CD8-positive, alpha-beta memory T cell (primary cell): ENCODE measurements at regions not wholly inside any gene's neighbourhood (a gene's known extent, or its start where the extent isn't known, plus 50 kb on each side); places are given as distances from the start of the nearest gene placed in this dataset.

ENCODE experiments used
- CTCF ChIA-PET: fragments of 350-600 bp; sonication (Branson Sonifier 250); formaldehyde crosslinking; loops from one replicate; lab custom pipeline; 2021; ENCODE audit warnings: antibody characterized with exemption; lab: Charles Lee
- POLR2A ChIA-PET: fragments of 350-600 bp; sonication (Branson Sonifier 250); formaldehyde crosslinking; loops from one replicate; lab custom pipeline; 2021; ENCODE audit warnings: antibody characterized with exemption; lab: Charles Lee
- DNase-seq, 5 donors: peaks; one replicate each; pipeline versions ENCODE4 v3.0.0 to v3.0.0-alpha.2; 2020 to 2022; ENCODE audit warnings: mixed read lengths in 1 of 5
- H3K27ac ChIP-seq: one replicate; pipeline ENCODE4 v1.7.0; 2013; ENCODE audit warnings: low read depth, mild to moderate bottlenecking, low read length, moderate library complexity
- H3K27me3 ChIP-seq: 2 replicates; pipeline ENCODE4 v1.7.0; 2013; ENCODE audit warnings: low read length, mild to moderate bottlenecking; ENCODE audit not compliant: insufficient read depth, poor library complexity, severe bottlenecking
- H3K36me3 ChIP-seq: 2 replicates; pipeline ENCODE4 v1.7.0; 2013; ENCODE audit warnings: mild to moderate bottlenecking, low read length, moderate library complexity; ENCODE audit not compliant: insufficient read depth
- H3K4me1 ChIP-seq: 2 replicates; pipeline ENCODE4 v1.7.0; 2013; ENCODE audit warnings: mild to moderate bottlenecking, low read length, moderate library complexity; ENCODE audit not compliant: insufficient read depth
- H3K4me3 ChIP-seq: 2 replicates; pipeline ENCODE4 v1.7.0; 2013; ENCODE audit warnings: mild to moderate bottlenecking, low read length
- H3K9me3 ChIP-seq: 2 replicates; pipeline ENCODE4 v1.7.0; 2013; ENCODE audit warnings: mild to moderate bottlenecking, low read length
- H3K27ac Mint-ChIP-seq, 8 donors: one replicate each; pipeline ENCODE4 v1.8.0; 2020 to 2021; ENCODE audit warnings: mixed read lengths in 8 of 8, mild to moderate bottlenecking in 6 of 8, inconsistent platforms in 3 of 8, moderate library complexity in 3 of 8
- H3K27me3 Mint-ChIP-seq, 2 donors: one replicate each; pipeline ENCODE4 v1.8.0; 2020 to 2021; ENCODE audit warnings: mixed read lengths in 2 of 2, mild to moderate bottlenecking in 1 of 2, moderate library complexity in 1 of 2
- H3K36me3 Mint-ChIP-seq, 3 donors: one replicate each; pipeline ENCODE4 v1.8.0; 2020 to 2021; ENCODE audit warnings: mixed read lengths in 3 of 3, inconsistent platforms in 1 of 3, mild to moderate bottlenecking in 1 of 3
- H3K4me1 Mint-ChIP-seq, 3 donors: one replicate each; pipeline ENCODE4 v1.8.0; 2020 to 2021; ENCODE audit warnings: mixed read lengths in 3 of 3, inconsistent platforms in 1 of 3, mild to moderate bottlenecking in 1 of 3
- H3K4me3 Mint-ChIP-seq, 7 donors: one replicate each; pipeline ENCODE4 v1.8.0; 2020 to 2021; ENCODE audit warnings: mixed read lengths in 7 of 7, mild to moderate bottlenecking in 6 of 7, moderate library complexity in 4 of 7, inconsistent platforms in 2 of 7
- H3K9me3 Mint-ChIP-seq, 5 donors: one replicate each; pipeline ENCODE4 v1.8.0; 2020 to 2022; ENCODE audit warnings: mixed read lengths in 5 of 5, mild to moderate bottlenecking in 3 of 5, moderate library complexity in 2 of 5, inconsistent platforms in 1 of 5

DNA sequence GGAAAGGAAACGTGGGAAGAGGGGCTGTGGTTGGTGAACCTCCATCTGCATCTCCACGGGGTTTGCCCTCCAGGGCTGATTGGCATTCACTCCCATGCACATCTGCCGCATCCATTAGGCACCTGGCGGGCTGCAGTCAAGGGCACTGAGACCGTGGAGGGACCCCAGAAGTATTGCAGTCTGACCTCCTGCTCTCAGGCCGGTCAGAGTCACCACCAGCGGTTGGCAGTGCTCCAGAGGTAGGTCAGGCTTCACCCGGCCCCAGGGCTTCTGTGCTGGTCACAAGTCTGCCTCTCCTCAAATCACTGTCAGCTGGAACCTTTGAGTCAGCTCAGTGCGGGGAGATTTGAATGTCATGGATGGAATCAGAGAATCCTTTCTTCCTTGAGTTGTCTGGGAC, 132.3 kb downstream of the PAPOLA start:
- POLR2A ChIA-PET: no interaction called here
- no peaks in the 10 kb centered on the region for H3K36me3 ChIP-seq
- H3K27me3 ChIP-seq: no peaks in the 10 kb centered on the region
- no peak for DNase-seq
- H3K4me1 ChIP-seq: no peaks in the 10 kb centered on the region
- CTCF ChIA-PET: no interaction called here
- H3K9me3 ChIP-seq: no peaks in the 10 kb centered on the region
- Mint-ChIP-seq H3K27me3 (peaks cover 0 to 3% of the 10 kb centered on the region in 2 donors), H3K9me3 (no peaks in the 10 kb centered on the region), H3K4me3 (no peak overlapping the region), H3K27ac (no peak overlapping the region), H3K4me1 (no peaks in the 10 kb centered on the region), H3K36me3 (no peaks in the 10 kb centered on the region)
- no peak overlapping the region for H3K4me3 ChIP-seq
- no peak overlapping the region for H3K27ac ChIP-seq

DNA sequence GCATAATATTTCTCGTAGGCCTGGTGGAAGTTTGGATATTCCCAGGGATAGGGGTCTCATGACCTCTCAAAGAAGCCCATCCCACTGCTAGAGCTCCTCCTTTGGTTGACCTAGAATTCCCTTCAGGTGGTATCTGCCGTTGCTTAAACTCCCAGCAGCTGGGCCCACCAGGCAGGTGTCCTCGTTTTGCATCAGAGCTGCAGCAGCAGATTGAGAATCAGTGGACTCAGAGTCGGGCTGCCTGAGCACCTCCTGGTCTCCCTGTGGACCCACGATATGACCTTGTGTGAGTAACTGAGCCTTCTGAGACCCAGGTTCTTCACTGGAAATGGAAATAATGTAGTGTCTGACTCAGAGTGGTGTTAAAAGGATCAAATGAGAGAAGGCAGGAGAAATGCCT, 132.7 kb downstream of the PAPOLA start:
- CTCF ChIA-PET: no interaction called here
- Mint-ChIP-seq H3K27ac (no peak overlapping the region), H3K27me3 (peaks cover 0 to 3% of the 10 kb centered on the region in 2 donors), H3K9me3 (no peaks in the 10 kb centered on the region), H3K4me3 (no peak overlapping the region), H3K4me1 (no peaks in the 10 kb centered on the region), H3K36me3 (no peaks in the 10 kb centered on the region)
- H3K27me3 ChIP-seq: no peaks in the 10 kb centered on the region
- H3K27ac ChIP-seq: no peak overlapping the region
- no peak for DNase-seq
- no peaks in the 10 kb centered on the region for H3K9me3 ChIP-seq
- POLR2A ChIA-PET: no interaction called here
- no peaks in the 10 kb centered on the region for H3K36me3 ChIP-seq
- H3K4me3 ChIP-seq: no peak overlapping the region
- H3K4me1 ChIP-seq: no peaks in the 10 kb centered on the region

DNA sequence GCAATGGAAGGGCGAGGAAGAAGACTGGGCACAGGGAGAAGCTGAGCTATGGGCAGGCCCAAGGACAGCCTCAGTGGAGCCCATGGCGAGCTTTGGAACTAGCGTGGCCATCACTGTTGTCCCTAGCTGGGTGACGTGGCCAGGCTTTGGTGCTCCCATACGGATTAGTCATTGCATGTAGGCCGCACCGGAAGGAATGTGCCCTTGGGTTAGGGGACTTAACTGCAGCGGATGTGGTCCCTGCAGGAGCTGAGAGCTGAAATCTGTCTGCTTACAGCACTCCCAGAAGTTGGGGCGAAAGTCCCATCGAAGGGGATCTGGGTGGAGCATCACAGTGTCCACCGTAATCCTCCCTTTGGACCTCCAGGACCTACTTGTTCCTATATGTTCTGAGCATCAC, 133.7 kb downstream of the PAPOLA start:
- no peaks in the 10 kb centered on the region for H3K9me3 ChIP-seq
- H3K9me3 Mint-ChIP-seq: no peaks in the 10 kb centered on the region
- no peaks in the 10 kb centered on the region for H3K27me3 ChIP-seq
- ChIA-PET CTCF (no interaction called here), POLR2A (no interaction called here)
- H3K36me3 ChIP-seq: no peaks in the 10 kb centered on the region
- no peak overlapping the region for H3K4me3 ChIP-seq
- no peaks in the 10 kb centered on the region for H3K4me1 ChIP-seq
- H3K4me3 Mint-ChIP-seq: no peak overlapping the region
- no peaks in the 10 kb centered on the region for H3K4me1 Mint-ChIP-seq
- DNase-seq: no peak
- no peaks in the 10 kb centered on the region for H3K36me3 Mint-ChIP-seq
- peaks cover 0 to 3% of the 10 kb centered on the region in 2 donors for H3K27me3 Mint-ChIP-seq
- H3K27ac Mint-ChIP-seq: no peak overlapping the region
- no peak overlapping the region for H3K27ac ChIP-seq

DNA sequence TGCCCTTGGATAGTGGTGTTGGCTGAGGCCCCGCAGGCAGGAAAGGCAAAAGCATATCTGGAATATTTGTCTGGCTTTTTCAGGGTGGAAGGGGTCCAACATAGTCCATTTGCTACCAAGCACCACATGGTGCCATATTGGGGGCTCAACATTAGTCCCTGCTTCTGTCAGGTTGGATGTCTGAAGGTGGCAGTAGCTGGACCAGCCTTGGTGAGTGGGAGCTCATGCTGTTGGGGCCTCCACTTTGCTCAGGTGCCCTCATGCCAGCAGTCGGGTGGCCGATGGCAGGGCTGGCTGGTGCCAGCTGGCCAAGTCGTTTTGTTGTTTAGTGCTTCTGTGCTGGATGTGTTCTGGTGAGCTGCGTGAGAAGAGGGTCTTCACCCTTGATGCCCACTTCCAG, 135.3 kb downstream of the PAPOLA start:
- Histone ChIP-seq H3K9me3 (no peaks in the 10 kb centered on the region), H3K36me3 (no peaks in the 10 kb centered on the region), H3K27me3 (no peaks in the 10 kb centered on the region), H3K4me3 (no peak overlapping the region), H3K4me1 (no peaks in the 10 kb centered on the region), H3K27ac (no peak overlapping the region)
- Mint-ChIP-seq H3K9me3 (no peaks in the 10 kb centered on the region), H3K4me1 (no peaks in the 10 kb centered on the region), H3K36me3 (no peaks in the 10 kb centered on the region), H3K27me3 (peaks cover 0 to 3% of the 10 kb centered on the region in 2 donors), H3K4me3 (no peak overlapping the region), H3K27ac (no peak overlapping the region)
- DNase-seq: no peak
- CTCF ChIA-PET: no interaction called here
- POLR2A ChIA-PET: no interaction called here

DNA sequence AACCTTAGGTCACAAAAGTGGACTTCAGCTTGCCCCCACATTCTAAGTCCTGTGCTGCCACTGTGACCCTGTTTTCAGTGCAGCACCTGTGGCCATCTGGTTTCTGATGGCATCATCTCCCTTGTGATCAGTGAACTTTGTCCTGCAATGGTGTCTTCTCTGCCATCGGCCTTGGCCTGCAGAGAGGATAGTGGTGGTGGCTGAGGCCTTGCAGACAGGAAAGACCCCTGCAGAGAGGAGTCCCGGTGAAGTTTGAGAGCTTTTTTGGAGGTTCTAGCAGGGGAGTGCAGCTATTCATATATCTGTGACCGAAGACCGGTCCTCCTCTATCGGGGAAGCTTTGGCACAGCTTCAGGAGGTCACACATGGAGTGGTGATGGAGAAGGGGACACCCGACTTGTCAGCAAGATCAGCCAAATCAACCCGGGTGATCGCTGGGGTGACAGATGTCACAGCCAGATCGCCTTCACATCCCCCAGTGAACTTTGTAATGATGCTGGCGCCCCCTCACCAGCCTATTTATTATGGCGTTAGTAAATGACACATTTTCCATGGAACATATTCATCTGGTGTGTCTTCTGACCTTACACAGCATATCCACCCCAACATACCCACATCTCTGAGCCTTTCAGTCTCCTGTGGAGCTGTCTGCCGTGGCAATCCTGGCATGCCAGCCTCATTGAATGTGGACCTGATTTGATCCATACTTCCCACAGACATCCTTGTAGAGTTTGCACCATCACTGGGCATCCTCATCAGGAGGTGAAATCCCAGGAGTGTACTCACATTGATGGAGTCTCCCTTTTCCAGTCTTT, 136.1 kb downstream of the PAPOLA start:
- Histone ChIP-seq H3K36me3 (no peaks in the 10 kb centered on the region), H3K4me3 (no peak overlapping the region), H3K27me3 (no peaks in the 10 kb centered on the region), H3K9me3 (no peaks in the 10 kb centered on the region), H3K27ac (no peak overlapping the region), H3K4me1 (no peaks in the 10 kb centered on the region)
- H3K36me3 Mint-ChIP-seq: no peaks in the 10 kb centered on the region
- peaks cover 0 to 3% of the 10 kb centered on the region in 2 donors for H3K27me3 Mint-ChIP-seq
- DNase-seq: no peak
- ChIA-PET CTCF (no interaction called here), POLR2A (no interaction called here)
- H3K9me3 Mint-ChIP-seq: no peaks in the 10 kb centered on the region
- no peaks in the 10 kb centered on the region for H3K4me1 Mint-ChIP-seq
- H3K4me3 Mint-ChIP-seq: no peak overlapping the region
- no peak overlapping the region for H3K27ac Mint-ChIP-seq

DNA sequence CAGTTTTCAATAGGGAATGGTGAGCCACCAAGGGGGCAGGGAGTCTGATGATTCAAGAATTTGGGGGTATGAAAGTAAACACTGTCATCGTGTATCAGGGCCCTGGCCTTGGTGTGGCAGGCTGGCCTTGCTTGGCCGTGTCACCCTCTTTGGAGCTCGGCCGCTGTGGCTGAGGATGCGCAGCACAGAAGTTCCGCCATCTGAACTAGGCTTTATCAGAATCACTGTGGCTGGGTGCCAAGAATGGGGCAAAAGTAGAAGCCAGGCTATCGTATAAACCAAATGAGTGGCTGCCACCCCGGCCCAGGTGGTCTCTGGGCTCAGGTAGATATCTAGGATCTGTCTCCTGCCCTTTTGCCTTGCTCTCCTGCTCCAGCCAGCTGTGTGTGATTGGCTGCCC, 137.4 kb downstream of the PAPOLA start:
- Histone ChIP-seq H3K4me1 (no peaks in the 10 kb centered on the region), H3K4me3 (no peak overlapping the region), H3K36me3 (no peaks in the 10 kb centered on the region), H3K27ac (no peak overlapping the region), H3K27me3 (no peaks in the 10 kb centered on the region), H3K9me3 (no peaks in the 10 kb centered on the region)
- Mint-ChIP-seq H3K27me3 (peaks cover 0 to 3% of the 10 kb centered on the region in 2 donors), H3K4me1 (no peaks in the 10 kb centered on the region), H3K9me3 (no peaks in the 10 kb centered on the region), H3K36me3 (no peaks in the 10 kb centered on the region), H3K4me3 (no peak overlapping the region), H3K27ac (no peak overlapping the region)
- no peak for DNase-seq
- POLR2A ChIA-PET: no interaction called here
- CTCF ChIA-PET: no interaction called here

- H3K27me3 Mint-ChIP-seq: peaks cover 23 to 33% of the 10 kb centered on the region in 2 donors
- peaks cover 0 to 9% (median 0%) of the 10 kb centered on the region in 3 donors for H3K36me3 Mint-ChIP-seq
- H3K27ac Mint-ChIP-seq: no peak overlapping the region
- ChIA-PET POLR2A (no interaction called here), CTCF (no interaction called here)
- Histone ChIP-seq H3K4me3 (no peak overlapping the region), H3K4me1 (no peaks in the 10 kb centered on the region), H3K9me3 (no peaks in the 10 kb centered on the region), H3K27ac (no peak overlapping the region), H3K27me3 (peaks cover 3% of the 10 kb centered on the region), H3K36me3 (no peaks in the 10 kb centered on the region)
- H3K4me1 Mint-ChIP-seq: no peaks in the 10 kb centered on the region
- DNase-seq: no peak
- no peak overlapping the region for H3K4me3 Mint-ChIP-seq
- peaks cover 14 to 24% (median 18%) of the 10 kb centered on the region in 5 donors for H3K9me3 Mint-ChIP-seq
These were observed 146.5 kb downstream of the PAPOLA start for GRCh38 chr14:96648506-96649326.

DNA sequence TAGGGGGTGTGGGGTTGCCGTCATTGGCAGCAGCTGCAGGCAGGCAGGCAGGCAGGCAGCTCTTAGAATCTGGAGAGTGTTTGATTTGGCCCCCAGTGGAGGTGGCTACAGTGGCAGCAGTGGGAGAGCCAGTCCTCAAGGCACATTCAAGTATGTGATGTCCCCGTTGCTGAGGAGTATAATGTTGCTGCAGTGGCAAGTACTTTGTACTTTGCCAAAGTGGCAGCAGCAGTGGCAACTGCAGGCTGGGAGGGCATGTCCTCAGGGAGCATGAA, 147.1 kb downstream of the PAPOLA start:
- Mint-ChIP-seq H3K27me3 (peaks cover 23 to 33% of the 10 kb centered on the region in 2 donors), H3K36me3 (peaks cover 0 to 9% (median 0%) of the 10 kb centered on the region in 3 donors), H3K4me3 (no peak overlapping the region), H3K4me1 (no peaks in the 10 kb centered on the region), H3K9me3 (peaks cover 14 to 24% (median 18%) of the 10 kb centered on the region in 5 donors), H3K27ac (no peak overlapping the region)
- H3K4me1 ChIP-seq: no peaks in the 10 kb centered on the region
- POLR2A ChIA-PET: no interaction called here
- H3K4me3 ChIP-seq: no peak overlapping the region
- DNase-seq: no peak
- CTCF ChIA-PET: no interaction called here
- H3K36me3 ChIP-seq: no peaks in the 10 kb centered on the region
- no peaks in the 10 kb centered on the region for H3K9me3 ChIP-seq
- H3K27ac ChIP-seq: no peak overlapping the region
- peaks cover 3% of the 10 kb centered on the region for H3K27me3 ChIP-seq
